CD4-positive, alpha-beta T cell treated with Interleukin-12 subunit alpha and Interleukin-12 subunit beta, for 1 hour (primary cell): ENCODE measurements at regions not wholly inside any gene's neighbourhood (a gene's known extent, or its start where the extent isn't known, plus 50 kb on each side); places are given as distances from the start of the nearest gene placed in this dataset.
"Not testable (repeated sequence)": the region's sequence is repeated elsewhere in the genome, so short reads cannot be mapped to it uniquely, and the experiment has no call there.

Experiments
- DNase-seq: peaks from one replicate; pipeline ENCODE4 v3.0.0-alpha.2; 2020

GRCh38 chr2:53356291-53356905 is 411.2 kb upstream of the CHAC2 start:
- DNase-seq: no peak

- no peak for DNase-seq
These were observed 414.2 kb upstream of the CHAC2 start for GRCh38 chr2:53353135-53354114.

DNA sequence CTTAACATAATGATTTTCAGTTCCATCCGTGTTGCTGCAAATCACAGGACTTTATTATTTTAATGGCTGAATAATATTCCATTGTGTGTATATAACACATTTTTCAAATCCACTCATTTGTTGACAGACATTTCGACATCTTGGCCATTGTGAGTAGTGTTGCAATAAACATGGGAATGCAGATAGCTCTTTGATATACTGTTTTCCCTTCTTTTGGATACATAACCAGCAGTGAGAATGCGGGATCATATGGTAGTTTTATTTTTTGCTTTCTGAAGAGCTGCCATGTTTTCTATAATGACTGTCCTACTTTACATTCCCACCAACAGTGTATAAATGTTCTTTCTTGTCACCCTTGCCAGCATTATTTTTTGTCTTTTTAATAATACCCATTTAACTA is 420.3 kb upstream of the CHAC2 start:
- DNase-seq: no peak

GRCh38 chr2:53342248-53342647 is 425.4 kb upstream of the CHAC2 start:
- no peak for DNase-seq

DNA sequence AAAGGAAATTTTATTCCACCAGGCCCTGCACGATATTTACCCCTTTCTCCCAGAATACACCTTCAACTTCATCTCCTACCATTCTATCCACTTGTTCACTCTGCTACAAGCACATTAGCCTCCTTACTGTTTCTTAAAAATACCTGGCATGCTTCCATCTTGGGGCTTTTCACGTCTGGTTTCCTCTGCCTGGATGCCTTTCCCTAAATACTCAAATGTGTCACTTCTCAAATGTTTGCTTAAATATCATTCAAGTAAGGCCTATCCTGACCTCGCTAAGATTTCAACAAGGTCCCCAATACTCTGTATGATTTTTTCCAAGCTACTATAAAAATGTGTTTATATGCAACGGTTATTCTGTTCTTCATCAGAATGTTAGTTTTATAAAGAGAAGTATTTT is 433.0 kb upstream of the CHAC2 start:
- no peak for DNase-seq

- DNase-seq: no peak
These were observed 435.9 kb upstream of the CHAC2 start for GRCh38 chr2:53331667-53332066.

DNA sequence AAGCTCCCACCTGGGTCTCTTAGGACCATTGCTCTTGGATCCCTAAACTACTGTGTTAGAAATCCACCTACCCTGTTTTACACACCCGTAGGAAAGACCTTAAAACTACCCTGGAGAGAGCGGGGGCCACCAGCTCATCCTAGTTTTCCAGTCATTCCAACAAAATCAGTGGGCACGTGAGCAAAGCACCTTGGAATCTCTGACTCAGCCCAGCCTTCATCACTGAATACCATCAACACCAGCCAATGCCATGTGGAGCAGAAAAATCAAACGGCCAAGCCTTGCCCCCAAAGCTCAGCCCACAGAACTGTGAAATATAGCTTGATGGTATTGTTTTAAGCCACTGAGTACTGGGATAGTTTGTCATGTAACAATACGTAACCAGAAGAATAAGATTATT is 449.7 kb upstream of the CHAC2 start:
- no peak for DNase-seq

- DNase-seq: no peak
These were observed 452.5 kb upstream of the CHAC2 start for GRCh38 chr2:53315149-53315548.

- no peak for DNase-seq
These were observed 452.9 kb upstream of the CHAC2 start for GRCh38 chr2:53314718-53315117.

DNA sequence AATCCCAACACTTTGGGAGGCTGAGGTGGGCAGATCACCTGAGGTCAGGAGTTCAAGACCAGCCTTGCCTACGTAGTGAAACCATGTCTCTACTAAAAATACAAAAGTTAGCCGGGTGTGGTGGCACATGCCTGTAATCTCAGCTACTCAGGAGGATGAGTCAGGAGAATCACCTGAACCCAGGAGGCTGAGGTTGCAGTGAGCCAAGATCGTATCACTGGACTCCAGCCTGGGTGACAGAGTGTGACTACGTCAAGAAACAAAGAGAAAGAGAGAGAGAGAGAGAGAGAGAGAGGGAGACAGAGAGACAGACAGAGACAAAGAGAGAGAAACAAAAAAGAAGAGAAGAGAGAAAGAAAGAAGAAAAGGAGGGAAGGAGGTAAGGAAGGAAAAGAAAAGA is 454.0 kb upstream of the CHAC2 start:
- DNase-seq: not testable (repeated sequence)

DNA sequence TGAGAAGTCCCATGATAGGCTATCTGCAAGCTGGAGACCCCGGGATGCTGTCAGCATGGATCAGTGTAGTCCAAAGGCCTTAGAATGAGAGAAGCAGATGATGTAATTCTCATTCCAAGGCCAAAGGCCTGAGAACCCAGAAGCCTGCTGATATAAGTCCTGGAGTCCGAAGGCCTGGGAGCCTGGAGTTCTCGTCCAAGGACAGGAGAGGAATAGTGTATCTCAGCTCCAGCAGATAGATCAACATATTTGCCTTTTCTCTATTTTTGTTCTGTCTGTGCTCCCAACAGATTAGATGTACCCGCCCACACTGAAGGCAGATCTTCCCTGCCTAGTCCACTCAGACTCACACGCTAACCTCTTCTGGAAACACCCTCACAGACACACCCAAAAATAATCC is 454.9 kb upstream of the CHAC2 start:
- no peak for DNase-seq

- no peak for DNase-seq
These were observed 455.4 kb upstream of the CHAC2 start for GRCh38 chr2:53312181-53312580.

GRCh38 chr2:53303012-53303578 is 464.5 kb upstream of the CHAC2 start:
- no peak for DNase-seq

DNA sequence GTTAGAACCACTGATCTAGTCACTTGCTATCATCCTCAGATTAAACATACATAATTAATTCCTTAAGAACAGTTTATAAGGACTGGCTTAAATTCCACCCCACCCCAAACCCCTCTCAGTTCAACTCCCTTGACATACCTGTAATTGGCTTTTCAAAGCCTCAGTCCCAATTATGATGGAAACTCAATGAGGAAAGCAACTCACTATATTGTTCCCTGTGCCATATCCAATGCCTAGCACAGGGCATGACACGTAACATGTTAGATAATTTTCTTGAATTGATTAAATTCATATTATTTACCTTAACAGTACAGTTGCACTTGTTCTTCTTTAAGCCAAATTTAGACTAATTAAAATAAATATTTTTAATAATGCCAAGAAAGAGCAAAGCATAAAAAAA is 465.1 kb upstream of the CHAC2 start:
- DNase-seq: no peak

DNA sequence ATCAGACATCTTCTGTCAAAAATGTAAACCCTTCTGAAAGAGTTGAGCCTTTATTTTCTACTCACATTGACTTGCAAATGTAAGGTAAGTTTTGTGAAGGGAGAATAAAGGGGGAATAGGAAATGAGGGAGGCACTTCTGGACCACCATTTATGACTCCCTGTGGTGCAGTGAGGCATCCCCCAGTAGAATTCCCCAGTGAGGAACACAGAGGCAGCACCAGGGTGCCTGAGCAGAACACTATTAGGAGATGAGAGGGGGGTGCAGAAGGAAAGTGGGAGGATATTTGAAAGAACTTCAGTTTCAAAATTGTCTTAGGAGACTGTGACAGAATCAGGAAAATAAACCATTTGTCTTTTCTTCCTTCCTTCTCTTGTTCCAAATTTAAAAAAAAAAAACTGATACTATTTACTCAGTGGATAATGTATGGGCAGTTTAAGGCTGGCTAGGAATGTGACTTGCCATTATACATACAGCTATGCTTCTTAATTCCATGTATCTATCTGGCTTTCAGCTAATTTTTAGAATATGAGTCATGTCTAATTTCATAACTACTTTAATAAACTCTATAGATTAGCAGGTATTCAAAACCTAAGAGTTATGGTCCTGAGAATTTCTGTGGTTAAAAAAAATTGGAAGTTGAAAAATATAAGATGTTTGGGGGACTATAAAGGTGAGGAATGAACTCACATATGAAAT is 478.1 kb upstream of the CHAC2 start:
- DNase-seq: no peak

DNA sequence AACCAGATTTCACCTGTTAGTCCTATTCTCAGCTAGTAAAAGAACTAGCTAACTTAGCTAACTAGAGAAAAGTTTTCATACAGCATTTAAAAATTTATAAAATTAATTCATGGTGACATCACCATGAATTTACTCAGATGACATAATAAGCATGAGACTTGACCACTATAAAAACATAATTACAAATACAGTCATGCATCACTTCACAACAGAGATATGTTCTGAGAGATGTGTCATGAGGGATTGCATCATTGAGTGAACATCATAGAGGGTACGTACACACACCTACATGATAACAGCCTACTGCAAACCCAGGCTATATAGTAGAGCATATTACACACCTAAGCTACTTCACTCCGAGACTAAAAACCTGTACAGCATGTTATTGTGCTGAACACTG is 481.3 kb upstream of the CHAC2 start:
- no peak for DNase-seq

GRCh38 chr2:53275743-53276142 is 491.9 kb upstream of the CHAC2 start:
- DNase-seq: no peak

DNA sequence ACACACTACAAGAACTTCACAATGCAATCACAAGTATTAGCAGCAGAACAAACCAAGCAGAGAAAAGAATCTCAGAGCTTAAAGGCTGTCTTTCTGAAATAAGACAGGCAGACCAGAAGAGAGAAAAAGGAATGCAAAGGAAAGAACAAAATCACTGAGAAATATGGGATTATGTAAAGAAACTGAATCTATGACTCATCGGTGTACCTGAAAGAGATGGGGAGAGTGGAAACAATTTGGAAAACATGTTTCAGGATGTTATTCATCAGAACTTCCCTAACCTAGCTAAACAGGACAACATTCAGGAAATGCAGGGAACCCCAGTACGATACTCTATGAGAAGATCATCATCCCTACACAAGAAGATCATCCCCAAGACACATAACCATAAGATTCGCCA is 499.0 kb upstream of the CHAC2 start:
- DNase-seq: no peak

DNA sequence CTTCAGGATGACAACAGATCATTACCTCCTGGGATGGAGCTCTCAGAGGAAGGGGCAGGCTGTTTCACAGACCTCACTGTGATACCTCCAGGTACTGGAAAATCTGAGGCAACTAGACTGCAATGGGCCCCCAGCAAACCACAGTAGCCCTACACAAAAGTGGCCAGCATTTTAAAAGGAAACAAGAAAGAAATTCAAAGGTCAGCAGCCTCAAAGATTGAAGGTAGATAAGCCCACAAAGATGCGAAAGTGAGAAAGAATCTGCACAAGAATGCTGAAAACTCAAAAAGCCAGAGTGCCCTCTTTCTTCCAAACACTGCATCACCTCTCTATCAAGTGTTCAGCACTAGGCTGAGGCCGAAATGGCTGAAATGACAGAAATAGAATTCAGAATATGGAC is 499.5 kb upstream of the CHAC2 start:
- no peak for DNase-seq

- no peak for DNase-seq
These were observed 501.9 kb upstream of the CHAC2 start for GRCh38 chr2:53265544-53266299.

DNA sequence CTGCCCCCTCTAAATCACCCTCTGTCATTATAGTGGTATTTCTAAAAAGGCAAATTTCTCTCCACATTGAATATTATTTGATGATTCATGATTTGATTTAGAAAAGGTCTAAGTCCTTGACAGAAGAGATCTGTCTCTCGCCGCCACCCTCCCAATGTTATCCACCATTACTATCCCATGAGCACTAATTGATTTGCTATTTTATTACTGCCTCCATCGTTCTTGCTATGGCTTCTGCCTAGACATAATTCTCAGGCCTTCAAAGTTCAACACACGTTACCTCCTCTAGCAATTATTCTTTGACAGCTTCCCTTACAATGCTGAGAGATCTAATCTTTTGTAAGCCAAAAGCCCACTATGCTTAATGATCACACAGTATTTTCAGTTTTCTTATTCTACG is 507.0 kb upstream of the CHAC2 start:
- no peak for DNase-seq

DNA sequence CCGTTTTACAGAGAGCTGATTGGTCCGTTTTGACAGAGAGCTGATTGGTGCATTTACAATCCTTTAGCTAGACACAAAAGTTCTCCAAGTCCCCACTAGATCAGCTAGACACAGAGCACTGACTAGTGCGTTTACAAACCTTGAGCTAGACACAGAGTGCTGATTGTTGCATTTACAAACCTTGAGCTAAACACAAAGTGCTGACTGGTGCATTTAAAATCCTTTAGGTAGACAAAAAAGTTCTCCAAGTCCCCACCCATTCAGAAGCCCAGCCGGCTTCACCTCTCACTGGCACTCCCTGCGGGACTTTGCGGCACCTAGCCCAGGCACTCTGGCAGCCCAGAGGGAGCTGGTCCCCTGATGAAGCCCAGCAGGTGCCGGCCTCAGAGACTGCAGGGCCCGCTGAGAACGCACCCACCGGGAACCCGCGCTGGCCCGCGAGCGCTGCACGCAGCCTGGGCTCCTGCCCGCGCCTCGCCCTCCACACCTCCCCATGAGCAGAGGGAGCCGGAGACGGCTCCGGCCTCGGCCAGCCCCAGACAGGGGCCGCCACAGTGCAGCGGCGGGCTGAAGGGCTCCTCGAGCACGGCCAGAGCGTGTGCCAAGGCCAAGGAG is 508.1 kb upstream of the CHAC2 start:
- no peak for DNase-seq
